K562 (cell line): ENCODE measurements at regions not wholly inside any gene's neighbourhood (a gene's known extent, or its start where the extent isn't known, plus 50 kb on each side); places are given as distances from the start of the nearest gene placed in this dataset.

Experiments
- ATAC-seq: fragments of 200-7000 bp; cut with Tn5 transposase; 3 replicates; pipeline ENCODE4 v1.9.1; 2020; ENCODE audit warnings: moderate library complexity
- BruUV-seq: library from RNA; stranded (reverse); fragments of 400-500 nt; replicated peaks from 2 replicates; lab custom pipeline; 2021; lab: Mats Ljungman, UMichigan
- CTCF ChIA-PET: fragments of 300-600 bp; formaldehyde crosslinking; extraction: SDS; loops from one replicate; lab custom pipeline; 2021; ENCODE audit warnings: low intra/inter-chr PET ratio; lab: Yijun Ruan, JAX
- POLR2A ChIA-PET: fragments of 300-600, 350-650 bp; sonication (Branson Sonifier 250); formaldehyde crosslinking; extraction: SDS; loops from one replicate; lab custom pipeline; 2021; ENCODE audit warnings: antibody characterized with exemption, inconsistent platforms; lab: Yijun Ruan, JAX
- DNase-seq, 4 experiments: peaks; one replicate each; pipeline versions ENCODE4 v3.0.0 to v3.0.0-alpha.2; 2011 to 2018; ENCODE audit warnings: low spot score in 3 of 4, mixed read lengths in 3 of 4; ENCODE audit errors: extremely low read depth in 1 of 4
- FAIRE-seq: peaks from 2 replicates; lab custom pipeline; 2011; peaks lifted over from hg19 to GRCh38; lab: Jason Lieb, UNC
- H2AFZ ChIP-seq: 2 replicates; pipeline ENCODE4 v1.6.0; 2011; ENCODE audit warnings: low read depth, low read length, control low read depth, inconsistent platforms
- H3K27ac ChIP-seq: fragments of 200-600 bp; 3 replicates; pipeline ENCODE4 v1.8.0; 2011; ENCODE audit warnings: low read depth, mild to moderate bottlenecking, control low read depth, inconsistent platforms, low read length, moderate library complexity, mixed read lengths; ENCODE audit errors: extremely low read depth
- H3K27me3 ChIP-seq, 2 experiments: fragments of 300-600 bp in 1 of 2; 2 replicates in 1 of 2; 3 replicates in 1 of 2; pipeline versions ENCODE4 v1.6.0 to v1.8.0; 2011; ENCODE audit warnings: inconsistent platforms in 2 of 2, low read length in 2 of 2, mild to moderate bottlenecking in 1 of 2, mixed read lengths in 1 of 2, moderate library complexity in 1 of 2; ENCODE audit not compliant: control insufficient read depth in 2 of 2, insufficient read depth in 2 of 2
- H3K36me3 ChIP-seq: fragments of 300-600 bp; 3 replicates; pipeline ENCODE4 v1.8.0; 2011; ENCODE audit warnings: mild to moderate bottlenecking, low read length, inconsistent platforms; ENCODE audit not compliant: control insufficient read depth, insufficient read depth
- H3K4me1 ChIP-seq, 2 experiments: fragments of 200-600 bp in 1 of 2; replicated peaks in 1 of 2; 2 replicates in 1 of 2; 3 replicates in 1 of 2; pipeline versions ENCODE4 v1.5.1 to v1.8.0; 2011; ENCODE audit warnings: inconsistent platforms in 2 of 2, low read length in 2 of 2, mild to moderate bottlenecking in 1 of 2, mixed read lengths in 1 of 2, moderate library complexity in 1 of 2; ENCODE audit not compliant: control insufficient read depth in 2 of 2, insufficient read depth in 2 of 2
- H3K4me2 ChIP-seq: 2 replicates; pipeline ENCODE4 v1.6.1; 2011; ENCODE audit warnings: low read length, control low read depth, inconsistent platforms, mixed read lengths; ENCODE audit not compliant: insufficient read depth
- H3K4me3 ChIP-seq: fragments of 200-600 bp; sonication (generic), shearing (Covaris generic); 2 replicates; pipeline ENCODE4 v1.5.1; 2016; ENCODE audit warnings: control low read depth, inconsistent platforms
- H3K79me2 ChIP-seq: fragments of 200-600 bp; 3 replicates; pipeline ENCODE4 v1.8.0; 2011; ENCODE audit warnings: low read length, inconsistent platforms; ENCODE audit not compliant: control insufficient read depth, insufficient read depth
- H3K9ac ChIP-seq, 2 experiments: 2 replicates each; pipeline versions ENCODE4 v1.6.0 to v1.6.1; 2011; ENCODE audit warnings: low read depth in 2 of 2, low read length in 2 of 2, control low read depth in 1 of 2, inconsistent platforms in 1 of 2, mild to moderate bottlenecking in 1 of 2, mixed read lengths in 1 of 2; ENCODE audit not compliant: insufficient read depth in 1 of 2
- H3K9me1 ChIP-seq: one replicate; pipeline ENCODE4 v1.6.0; 2011; ENCODE audit warnings: inconsistent platforms, mild to moderate bottlenecking, low read length, moderate library complexity; ENCODE audit not compliant: control insufficient read depth, insufficient read depth
- H3K9me3 ChIP-seq: replicated peaks from 2 replicates; pipeline ENCODE4 v1.5.1; 2011; ENCODE audit warnings: low read depth, low read length, inconsistent platforms; ENCODE audit not compliant: control insufficient read depth, insufficient read depth
- H4K20me1 ChIP-seq: replicated peaks from 2 replicates; pipeline ENCODE4 v1.6.1; 2011; ENCODE audit warnings: low read length, inconsistent platforms, mixed read lengths; ENCODE audit not compliant: control insufficient read depth, insufficient read depth
- ARID2 ChIP-seq: fragments of 450-650 bp; IDR thresholded peaks from 2 replicates; pipeline ENCODE4 v1.6.1; 2017; ENCODE audit warnings: antibody characterized with exemption, mild to moderate bottlenecking
- BACH1 ChIP-seq: fragments of 200-800 bp; sonication (Bioruptor generic); IDR thresholded peaks from 2 replicates; pipeline ENCODE4 v1.6.1; 2016; ENCODE audit warnings: missing genetic modification characterization, missing compliant biosample characterization
- EGR1 ChIP-seq: fragments of 450-650 bp; conservative IDR thresholded peaks from 2 replicates; pipeline ENCODE4 v1.6.1; 2017; ENCODE audit warnings: mild to moderate bottlenecking
- EHMT2 ChIP-seq: fragments of 450-650 bp; IDR thresholded peaks from 2 replicates; pipeline ENCODE4 v1.6.1; 2018; ENCODE audit warnings: antibody characterized with exemption
- HDAC1 ChIP-seq, 2 experiments: fragments of 450-650 bp; IDR thresholded peaks; 2 replicates each; pipeline ENCODE4 v1.6.1; 2016 to 2017; ENCODE audit warnings: inconsistent platforms in 1 of 2, mild to moderate bottlenecking in 1 of 2, moderate library complexity in 1 of 2
- MEIS2 ChIP-seq: fragments of 450-650 bp; IDR thresholded peaks from 2 replicates; pipeline ENCODE4 v1.6.1; 2014; ENCODE audit warnings: mild to moderate bottlenecking; ENCODE audit not compliant: partially characterized antibody
- RFX7 ChIP-seq: fragments of 250-450 bp; sonication (Bioruptor Pico); IDR thresholded peaks from 2 replicates; pipeline ENCODE4 v1.5.1; 2021; ENCODE audit warnings: mild to moderate bottlenecking
- SRSF9 ChIP-seq: fragments of 200-400 bp; formaldehyde crosslinking; IDR thresholded peaks from 2 replicates; pipeline ENCODE4 v1.6.1; 2017; ENCODE audit warnings: low read depth, low read length, borderline replicate concordance
- TCF15 ChIP-seq: fragments of 250-450 bp; sonication (Bioruptor Pico); IDR thresholded peaks from 2 replicates; pipeline ENCODE4 v1.8.0; 2022; ENCODE audit warnings: moderate library complexity, mild to moderate bottlenecking, inconsistent platforms
- ZBTB26 ChIP-seq: fragments of 450-650 bp; formaldehyde crosslinking; IDR thresholded peaks from 2 replicates; pipeline ENCODE4 v1.4.0; 2022; ENCODE audit warnings: missing genetic modification characterization
- ZNF140 ChIP-seq: fragments of 250-450 bp; sonication (Bioruptor Pico); IDR thresholded peaks from 2 replicates; pipeline ENCODE4 v1.8.0; 2021; ENCODE audit warnings: moderate library complexity, mild to moderate bottlenecking, inconsistent platforms
- ZNF23 ChIP-seq: fragments of 250-450 bp; sonication (Bioruptor Pico); IDR thresholded peaks from 2 replicates; pipeline ENCODE4 v1.4.0; 2020; ENCODE audit warnings: mild to moderate bottlenecking
- WGBS: fragments of 100-300 bp; shearing (Covaris generic); methylation state at CpG from one replicate; pipeline ENCODE4 v1.1.6; 2016; ENCODE audit warnings: low coverage, mixed read lengths; ENCODE audit not compliant: insufficient coverage; ENCODE audit errors: missing lambda C conversion rate; 5-methylcytosine and 5-hydroxymethylcytosine counted together
- in situ Hi-C: fragments of 300-500 bp; cut with MboI; formaldehyde crosslinking; loops from 4 replicates; pipeline ENCODE4 v1.15.0; 2018; ENCODE audit warnings: inconsistent platforms, mixed read lengths
- intact Hi-C: fragments of 100-400 bp; cut with micrococcal nuclease; formaldehyde crosslinking; loops from 2 replicates; pipeline ENCODE4 v1.14.2; 2022
- TF ChIP-seq, protein P1 (sequence below): IDR thresholded peaks from 2 replicates; pipeline ENCODE4 v1.6.1; 2011; ENCODE audit warnings: borderline replicate concordance, low read depth, mild to moderate bottlenecking, moderate library complexity, low read length; ENCODE audit not compliant: insufficient read depth, poor library complexity, severe bottlenecking

- TF ChIP-seq TCF15 (CRISPR knock-in tag) = no peak
- TF ChIP-seq ARID2 = no peak
Observed at GRCh38 chr6:170131351-170131750, 159.5 kb downstream of the DLL1 start (continued).

DNA sequence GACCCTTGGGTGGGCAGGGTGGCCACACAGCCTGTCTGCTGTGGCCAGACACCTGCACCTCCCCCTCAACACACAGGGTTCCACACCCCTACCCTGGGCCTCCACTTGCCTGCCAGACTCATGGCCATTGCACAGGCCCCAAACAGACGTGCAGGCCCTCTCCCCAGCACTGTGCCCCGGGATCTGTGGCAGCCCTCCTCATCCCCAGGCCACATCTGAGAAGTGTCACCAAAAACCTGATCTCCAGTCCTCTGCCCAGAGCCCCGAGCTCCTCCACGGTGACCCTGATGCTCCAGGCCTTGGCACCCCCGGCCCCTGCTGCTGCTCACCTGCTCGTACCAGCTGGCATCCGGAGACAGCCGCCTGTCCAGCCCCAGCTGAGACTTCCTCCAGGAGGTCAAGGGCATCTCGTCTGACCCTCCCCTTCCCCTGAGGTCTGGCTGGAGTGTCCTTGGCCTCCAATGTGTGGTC, 160.1 kb downstream of the DLL1 start:
- no peak for DNase-seq
- no peak for FAIRE-seq
- no peak for ATAC-seq
- in situ Hi-C loops = no loop called here
- peaks cover 6 to 61% of the 10 kb centered on the region in 2 experiments; a peak in 4 of 5 replicates for H3K27me3 ChIP-seq
- H2AFZ ChIP-seq = no peak overlapping the region
- ChIA-PET POLR2A (no interaction called here), CTCF (no interaction called here)
- no peak overlapping the region for H3K4me3 ChIP-seq
- WGBS = 0% methylated on average over 9 of the region's 9 CpGs
- no peak overlapping the region for H3K27ac ChIP-seq
- H3K9me1 ChIP-seq = no peaks in the 10 kb centered on the region
- no peak overlapping the region for H3K4me2 ChIP-seq
- no peaks in the 10 kb centered on the region for H3K36me3 ChIP-seq
- H4K20me1 ChIP-seq = peaks cover 4% of the 10 kb centered on the region; the same call in 1 of the 2 replicates
- no peaks in the 10 kb centered on the region for H3K79me2 ChIP-seq
- BruUV-seq = no TSS peak
- TF ChIP-seq MEIS2 = no peak
- no peak for TF ChIP-seq BACH1 (tag)
- no peak for TF ChIP-seq HDAC1 (IDR thresholded peaks at IDR 0.05)
- TF ChIP-seq RFX7 = no peak
- TF ChIP-seq SRSF9 = no peak
- TF ChIP-seq, protein P1, sequence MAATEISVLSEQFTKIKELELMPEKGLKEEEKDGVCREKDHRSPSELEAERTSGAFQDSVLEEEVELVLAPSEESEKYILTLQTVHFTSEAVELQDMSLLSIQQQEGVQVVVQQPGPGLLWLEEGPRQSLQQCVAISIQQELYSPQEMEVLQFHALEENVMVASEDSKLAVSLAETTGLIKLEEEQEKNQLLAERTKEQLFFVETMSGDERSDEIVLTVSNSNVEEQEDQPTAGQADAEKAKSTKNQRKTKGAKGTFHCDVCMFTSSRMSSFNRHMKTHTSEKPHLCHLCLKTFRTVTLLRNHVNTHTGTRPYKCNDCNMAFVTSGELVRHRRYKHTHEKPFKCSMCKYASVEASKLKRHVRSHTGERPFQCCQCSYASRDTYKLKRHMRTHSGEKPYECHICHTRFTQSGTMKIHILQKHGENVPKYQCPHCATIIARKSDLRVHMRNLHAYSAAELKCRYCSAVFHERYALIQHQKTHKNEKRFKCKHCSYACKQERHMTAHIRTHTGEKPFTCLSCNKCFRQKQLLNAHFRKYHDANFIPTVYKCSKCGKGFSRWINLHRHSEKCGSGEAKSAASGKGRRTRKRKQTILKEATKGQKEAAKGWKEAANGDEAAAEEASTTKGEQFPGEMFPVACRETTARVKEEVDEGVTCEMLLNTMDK = no peak
- TF ChIP-seq ZNF140 (CRISPR knock-in tag) = no peak
- no peak for TF ChIP-seq ZNF23
- TF ChIP-seq EHMT2 = no peak
- TF ChIP-seq ZBTB26 (CRISPR knock-in tag) = no peak
- no peak for TF ChIP-seq EGR1
- no peak overlapping the region for H3K9ac ChIP-seq
- no peaks in the 10 kb centered on the region; a peak in 1 of 5 replicates for H3K4me1 ChIP-seq
- no peaks in the 10 kb centered on the region for H3K9me3 ChIP-seq
- intact Hi-C loops = no loop called here
